Endodermal cell (in vitro differentiated cells): ENCODE measurements at regions not wholly inside any gene's neighbourhood (a gene's known extent, or its start where the extent isn't known, plus 50 kb on each side); places are given as distances from the start of the nearest gene placed in this dataset.

Experiments used
- DNase-seq: peaks from one replicate; pipeline ENCODE4 v3.0.0-alpha.2; 2017
- H3K27ac ChIP-seq: 2 replicates; pipeline ENCODE4 v1.5.1; 2013; ENCODE audit warnings: mild to moderate bottlenecking, low read depth, low read length, moderate library complexity
- H3K27me3 ChIP-seq: 2 replicates; pipeline ENCODE4 v1.6.1; 2013; ENCODE audit warnings: mild to moderate bottlenecking, low read length, moderate library complexity; ENCODE audit not compliant: insufficient read depth, control insufficient read depth, poor library complexity, severe bottlenecking
- H3K36me3 ChIP-seq: 2 replicates; pipeline ENCODE4 v1.7.0; 2013; ENCODE audit warnings: mild to moderate bottlenecking, low read length, moderate library complexity; ENCODE audit not compliant: control insufficient read depth, insufficient read depth
- H3K4me1 ChIP-seq: one replicate; pipeline ENCODE4 v1.7.0; 2013; ENCODE audit warnings: low read length; ENCODE audit not compliant: control insufficient read depth, insufficient read depth
- H3K4me3 ChIP-seq: 2 replicates; pipeline ENCODE4 v1.5.1; 2013; ENCODE audit warnings: mild to moderate bottlenecking, low read length, moderate library complexity
- H3K9ac ChIP-seq: 2 replicates; pipeline ENCODE4 v1.6.1; 2013; ENCODE audit warnings: mild to moderate bottlenecking, low read length, moderate library complexity; ENCODE audit not compliant: poor library complexity, severe bottlenecking; ENCODE audit errors: extremely low read depth
- H3K9me3 ChIP-seq: 2 replicates; pipeline ENCODE4 v1.6.1; 2013; ENCODE audit warnings: mild to moderate bottlenecking, low read length, moderate library complexity; ENCODE audit not compliant: control insufficient read depth
- H3K27ac Mint-ChIP-seq: 2 replicates; pipeline ENCODE4 v1.8.0; 2020; ENCODE audit warnings: mixed read lengths
- H3K27me3 Mint-ChIP-seq: 2 replicates; pipeline ENCODE4 v1.8.0; 2021; ENCODE audit warnings: mild to moderate bottlenecking, mixed read lengths; ENCODE audit not compliant: insufficient read depth
- H3K36me3 Mint-ChIP-seq: 2 replicates; pipeline ENCODE4 v1.8.0; 2020; ENCODE audit warnings: low read depth, mixed read lengths
- H3K4me1 Mint-ChIP-seq: 2 replicates; pipeline ENCODE4 v1.8.0; 2020; ENCODE audit warnings: mixed read lengths
- H3K4me3 Mint-ChIP-seq: 2 replicates; pipeline ENCODE4 v1.8.0; 2020; ENCODE audit warnings: mild to moderate bottlenecking, moderate library complexity, mixed read lengths
- H3K9me3 Mint-ChIP-seq: 2 replicates; pipeline ENCODE4 v1.8.0; 2020; ENCODE audit warnings: mild to moderate bottlenecking, mixed read lengths
- WGBS, 2 experiments: methylation state at CpG; one replicate each; pipeline versions ENCODE4 v1.1.5 to v1.1.7; 2013; ENCODE audit warnings: missing lambda C conversion rate in 2 of 2, mixed read lengths in 1 of 2; ENCODE audit not compliant: insufficient coverage in 1 of 2, insufficient read length in 1 of 2; 5-methylcytosine and 5-hydroxymethylcytosine counted together
- TF ChIP-seq, protein P1 (sequence below): fragments of 200-600 bp; sonication (generic); conservative IDR thresholded peaks from 2 replicates; pipeline ENCODE4 v1.5.0; 2021; ENCODE audit warnings: antibody characterized with exemption, mild to moderate bottlenecking

DNA sequence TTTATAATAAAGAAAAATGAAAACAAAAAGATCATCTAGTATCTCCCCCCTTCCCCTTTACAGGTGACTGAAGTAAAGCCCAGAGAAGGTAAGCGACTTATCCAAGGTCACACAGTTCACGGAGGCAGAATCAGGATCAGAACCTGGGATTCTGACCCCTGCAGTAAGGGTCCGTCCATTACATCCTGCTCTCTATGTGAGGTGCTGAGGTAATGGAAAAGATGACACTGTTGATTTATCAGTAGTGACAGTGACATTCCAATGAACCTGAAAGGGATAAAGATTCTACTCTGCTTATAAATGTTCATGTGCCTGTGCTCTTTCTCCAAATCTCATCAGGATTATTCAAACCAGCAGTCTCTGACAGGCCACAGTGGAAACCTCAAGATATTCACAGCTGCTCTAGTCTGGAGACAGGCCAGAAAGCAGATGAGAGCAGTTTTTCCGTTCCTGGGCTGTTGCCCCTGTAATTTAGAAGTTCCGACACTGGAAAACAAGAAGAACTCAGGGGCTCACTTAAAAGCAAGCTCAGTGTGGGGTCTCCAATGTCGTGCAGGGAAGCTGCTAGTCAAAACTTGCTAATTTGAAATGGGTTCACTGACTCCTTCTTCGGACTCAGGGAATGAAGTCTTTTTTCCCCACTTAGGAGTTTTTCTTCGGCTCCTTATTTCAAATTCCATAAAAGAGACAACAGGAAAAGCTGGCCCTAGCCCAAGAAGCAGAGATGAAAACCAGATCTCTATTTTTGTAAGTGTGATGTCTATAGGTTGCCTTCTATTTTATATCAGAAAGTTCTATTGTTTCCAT lies 131.8 kb upstream of the EEA1 start:
- Mint-ChIP-seq H3K27me3 (peaks cover 33% of the 10 kb centered on the region), H3K4me1 (peaks cover 25% of the 10 kb centered on the region), H3K27ac (no peak overlapping the region), H3K4me3 (no peak overlapping the region), H3K36me3 (no peaks in the 10 kb centered on the region), H3K9me3 (no peaks in the 10 kb centered on the region)
- peak overlapping the region; percentile 33 for H3K9ac ChIP-seq
- H3K4me3 ChIP-seq: no peak overlapping the region
- no peak overlapping the region for H3K27ac ChIP-seq
- TF ChIP-seq, protein P1, sequence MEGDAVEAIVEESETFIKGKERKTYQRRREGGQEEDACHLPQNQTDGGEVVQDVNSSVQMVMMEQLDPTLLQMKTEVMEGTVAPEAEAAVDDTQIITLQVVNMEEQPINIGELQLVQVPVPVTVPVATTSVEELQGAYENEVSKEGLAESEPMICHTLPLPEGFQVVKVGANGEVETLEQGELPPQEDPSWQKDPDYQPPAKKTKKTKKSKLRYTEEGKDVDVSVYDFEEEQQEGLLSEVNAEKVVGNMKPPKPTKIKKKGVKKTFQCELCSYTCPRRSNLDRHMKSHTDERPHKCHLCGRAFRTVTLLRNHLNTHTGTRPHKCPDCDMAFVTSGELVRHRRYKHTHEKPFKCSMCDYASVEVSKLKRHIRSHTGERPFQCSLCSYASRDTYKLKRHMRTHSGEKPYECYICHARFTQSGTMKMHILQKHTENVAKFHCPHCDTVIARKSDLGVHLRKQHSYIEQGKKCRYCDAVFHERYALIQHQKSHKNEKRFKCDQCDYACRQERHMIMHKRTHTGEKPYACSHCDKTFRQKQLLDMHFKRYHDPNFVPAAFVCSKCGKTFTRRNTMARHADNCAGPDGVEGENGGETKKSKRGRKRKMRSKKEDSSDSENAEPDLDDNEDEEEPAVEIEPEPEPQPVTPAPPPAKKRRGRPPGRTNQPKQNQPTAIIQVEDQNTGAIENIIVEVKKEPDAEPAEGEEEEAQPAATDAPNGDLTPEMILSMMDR: peak; percentile 59
- H3K9me3 ChIP-seq: no peaks in the 10 kb centered on the region
- WGBS, 2 experiments: 66 to 70% methylated on average over 6 to 8 of the region's 8 CpGs
- no peaks in the 10 kb centered on the region for H3K36me3 ChIP-seq
- DNase-seq: peak; percentile 53
- H3K27me3 ChIP-seq: no peaks in the 10 kb centered on the region
- H3K4me1 ChIP-seq: peaks cover 17% of the 10 kb centered on the region

DNA sequence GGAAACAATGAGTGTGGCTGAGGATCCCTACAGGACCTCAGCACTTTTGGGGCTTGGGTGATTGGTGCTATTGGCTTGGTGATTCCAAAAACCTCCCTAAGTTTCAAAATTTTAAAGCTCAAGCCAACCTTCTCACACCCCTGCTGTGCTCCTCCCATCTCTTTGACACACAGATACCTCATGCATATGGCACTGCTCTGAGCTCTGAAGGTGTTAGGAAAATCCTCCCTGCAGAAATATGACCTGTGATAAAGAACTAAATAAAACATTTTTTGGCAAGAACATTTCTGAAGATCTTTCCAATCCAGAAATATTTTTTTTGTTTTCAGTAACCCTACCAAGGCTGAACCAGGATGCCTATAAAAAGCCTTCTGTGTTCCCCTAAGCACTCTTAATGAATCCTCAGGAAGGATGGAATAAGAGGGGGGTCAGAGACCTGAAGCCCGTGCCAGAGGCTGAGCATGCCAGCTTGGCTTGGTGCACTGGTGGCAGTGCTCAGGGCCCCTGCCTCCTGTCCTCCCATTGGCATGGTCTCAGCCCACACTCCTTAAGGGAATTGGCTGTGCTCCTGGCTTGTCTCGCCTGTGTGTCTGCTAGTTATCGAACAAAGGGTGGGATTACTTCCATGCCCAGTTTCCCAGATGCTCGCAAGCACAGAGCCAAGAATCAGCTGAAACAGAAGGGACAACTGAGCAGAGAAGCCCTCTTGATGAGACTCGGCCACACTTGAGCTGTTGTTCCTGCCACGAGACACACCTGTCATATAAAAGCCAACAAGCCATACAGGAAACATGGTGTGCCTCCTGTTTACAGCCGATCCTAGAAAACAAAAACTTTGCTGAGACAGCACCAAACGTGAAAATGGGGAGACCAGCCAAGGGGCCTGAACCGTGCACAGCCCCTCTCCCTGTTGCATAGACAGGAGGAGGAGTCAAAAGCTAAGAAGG lies 132.7 kb upstream of the EEA1 start:
- DNase-seq: peak; percentile 79
- Histone ChIP-seq H3K4me1 (peaks cover 14% of the 10 kb centered on the region), H3K36me3 (no peaks in the 10 kb centered on the region), H3K27me3 (no peaks in the 10 kb centered on the region), H3K9me3 (no peaks in the 10 kb centered on the region), H3K4me3 (no peak overlapping the region), H3K27ac (no peak overlapping the region), H3K9ac (no peak overlapping the region)
- WGBS, 2 experiments: 89% methylated on average over 3 to 9 of the region's 9 CpGs
- TF ChIP-seq, protein P1: no peak
- peaks cover 21% of the 10 kb centered on the region for H3K4me1 Mint-ChIP-seq
- no peaks in the 10 kb centered on the region for H3K36me3 Mint-ChIP-seq
- no peak overlapping the region for H3K27ac Mint-ChIP-seq
- peaks cover 40% of the 10 kb centered on the region for H3K27me3 Mint-ChIP-seq
- H3K9me3 Mint-ChIP-seq: no peaks in the 10 kb centered on the region
- no peak overlapping the region for H3K4me3 Mint-ChIP-seq

DNA sequence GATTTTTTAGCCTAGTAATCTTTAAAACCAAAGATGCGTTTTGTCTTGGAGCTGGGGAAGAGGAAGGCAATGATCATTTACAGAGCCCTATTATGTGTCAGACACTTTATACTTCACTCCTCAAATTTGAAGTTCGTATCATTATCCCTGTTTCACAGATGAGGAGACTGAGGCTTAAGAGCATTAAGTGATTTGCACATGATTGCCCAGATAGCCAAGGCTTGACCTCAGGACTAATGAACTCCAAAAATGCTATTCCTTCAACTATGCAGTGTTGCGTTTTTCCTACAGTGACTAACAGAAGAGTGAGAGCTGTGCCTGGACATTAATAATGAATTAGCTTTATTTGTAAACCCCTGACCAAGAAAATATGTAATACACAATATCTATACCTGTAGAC lies 136.8 kb upstream of the EEA1 start:
- Mint-ChIP-seq H3K4me3 (no peak overlapping the region), H3K9me3 (no peaks in the 10 kb centered on the region), H3K27me3 (peaks cover 74% of the 10 kb centered on the region), H3K27ac (no peak overlapping the region), H3K36me3 (no peaks in the 10 kb centered on the region), H3K4me1 (peaks cover 15% of the 10 kb centered on the region)
- DNase-seq: peak; percentile 12
- Histone ChIP-seq H3K36me3 (no peaks in the 10 kb centered on the region), H3K27me3 (peaks cover 4% of the 10 kb centered on the region), H3K9ac (no peak overlapping the region), H3K4me1 (peaks cover 14% of the 10 kb centered on the region), H3K27ac (no peak overlapping the region), H3K4me3 (no peak overlapping the region), H3K9me3 (no peaks in the 10 kb centered on the region)
- 95 to 100% methylated on average over 2 to 3 of the region's 3 CpGs for WGBS, 2 experiments
- TF ChIP-seq, protein P1: no peak
